OCI-LY3 (cell line): ENCODE measurements at regions not wholly inside any gene's neighbourhood (a gene's known extent, or its start where the extent isn't known, plus 50 kb on each side); places are given as distances from the start of the nearest gene placed in this dataset.
A peak's percentile ranks its signal among the peaks of the same experiment; 100 is the strongest.

Experiments
- H2AFZ ChIP-seq: fragments of 200-600, 300-600 bp; shearing (Covaris generic); 2 replicates; pipeline ENCODE4 v1.6.0; 2014; ENCODE audit warnings: antibody characterized with exemption, low read depth, low read length
- H3K27ac ChIP-seq: fragments of 200-600, 300-600 bp; sonication (generic); 2 replicates; pipeline ENCODE4 v1.5.1; 2014; ENCODE audit warnings: mild to moderate bottlenecking, low read length, moderate library complexity, mixed read lengths
- H3K27me3 ChIP-seq: fragments of 200-600, 300-600 bp; sonication (generic); 2 replicates; pipeline ENCODE4 v1.6.1; 2014; ENCODE audit warnings: low read depth, low read length, mixed read lengths
- H3K36me3 ChIP-seq: fragments of 200-600, 300-600 bp; sonication (generic); replicated peaks from 2 replicates; pipeline ENCODE3; 2014; ENCODE audit warnings: low read depth, low read length, mixed read lengths
- H3K4me1 ChIP-seq: fragments of 300-600, 200-600 bp; sonication (generic); 2 replicates; pipeline ENCODE4 v1.6.1; 2014; ENCODE audit warnings: low read length, mixed read lengths
- H3K4me2 ChIP-seq: fragments of 200-600, 300-600 bp; sonication (generic); 2 replicates; pipeline ENCODE4 v1.6.1; 2014; ENCODE audit warnings: low read length, mixed read lengths
- H3K4me3 ChIP-seq: fragments of 300-600, 200-600 bp; sonication (generic); 2 replicates; pipeline ENCODE4 v1.5.1; 2014; ENCODE audit warnings: antibody characterized with exemption, mild to moderate bottlenecking, low read length, moderate library complexity
- H3K79me2 ChIP-seq: fragments of 300-600, 200-600 bp; shearing (Covaris generic); 2 replicates; pipeline ENCODE4 v1.6.1; 2014; ENCODE audit warnings: mild to moderate bottlenecking, low read length, mixed read lengths
- H3K9ac ChIP-seq: fragments of 300-600, 200-600 bp; shearing (Covaris generic); 2 replicates; pipeline ENCODE4 v1.6.0; 2014; ENCODE audit warnings: mild to moderate bottlenecking, low read length, moderate library complexity
- H3K9me3 ChIP-seq: fragments of 200-600, 300-600 bp; shearing (Covaris generic); 2 replicates; pipeline ENCODE4 v1.6.1; 2014; ENCODE audit warnings: low read length, mixed read lengths; ENCODE audit not compliant: insufficient read depth
- H4K20me1 ChIP-seq: fragments of 200-600, 300-600 bp; sonication (generic); 2 replicates; pipeline ENCODE4 v1.6.1; 2016; ENCODE audit warnings: low read length, mixed read lengths; ENCODE audit not compliant: insufficient read depth
- EZH2phosphoT487 ChIP-seq: fragments of 200-600 bp; shearing (Covaris generic); IDR thresholded peaks from 2 replicates; pipeline ENCODE4 v1.6.1; 2018; ENCODE audit warnings: antibody characterized with exemption, mixed run types, low read depth
- TF ChIP-seq, protein P1 (sequence below): fragments of 200-600, 300-600 bp; sonication (generic); IDR thresholded peaks from 2 replicates; pipeline ENCODE4 v1.5.1; 2014; ENCODE audit warnings: antibody characterized with exemption, low read length, low read depth

DNA sequence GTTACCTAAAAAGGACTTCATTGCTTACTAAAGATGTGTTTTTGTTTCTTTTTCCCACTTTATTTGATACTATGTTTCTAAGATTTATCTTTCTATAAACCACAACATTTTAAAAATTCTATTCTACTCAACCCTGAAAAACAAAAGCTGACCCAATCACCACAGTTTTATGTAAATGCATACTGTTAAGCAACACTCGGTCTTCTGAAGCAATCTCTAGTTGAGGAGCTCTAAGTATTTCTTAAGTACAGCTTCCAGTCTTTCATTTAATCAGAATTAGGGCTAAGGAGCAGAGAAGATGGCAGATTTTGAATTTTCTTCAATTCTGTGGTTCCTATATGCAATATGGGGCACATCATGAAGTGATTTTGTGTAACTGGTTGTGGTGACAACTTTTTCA lies 72.2 kb upstream of the SLC4A10 start:
- no peaks in the 10 kb centered on the region for H3K4me1 ChIP-seq
- no peaks in the 10 kb centered on the region for H3K27me3 ChIP-seq
- no peak for TF ChIP-seq EZH2phosphoT487
- TF ChIP-seq, protein P1, sequence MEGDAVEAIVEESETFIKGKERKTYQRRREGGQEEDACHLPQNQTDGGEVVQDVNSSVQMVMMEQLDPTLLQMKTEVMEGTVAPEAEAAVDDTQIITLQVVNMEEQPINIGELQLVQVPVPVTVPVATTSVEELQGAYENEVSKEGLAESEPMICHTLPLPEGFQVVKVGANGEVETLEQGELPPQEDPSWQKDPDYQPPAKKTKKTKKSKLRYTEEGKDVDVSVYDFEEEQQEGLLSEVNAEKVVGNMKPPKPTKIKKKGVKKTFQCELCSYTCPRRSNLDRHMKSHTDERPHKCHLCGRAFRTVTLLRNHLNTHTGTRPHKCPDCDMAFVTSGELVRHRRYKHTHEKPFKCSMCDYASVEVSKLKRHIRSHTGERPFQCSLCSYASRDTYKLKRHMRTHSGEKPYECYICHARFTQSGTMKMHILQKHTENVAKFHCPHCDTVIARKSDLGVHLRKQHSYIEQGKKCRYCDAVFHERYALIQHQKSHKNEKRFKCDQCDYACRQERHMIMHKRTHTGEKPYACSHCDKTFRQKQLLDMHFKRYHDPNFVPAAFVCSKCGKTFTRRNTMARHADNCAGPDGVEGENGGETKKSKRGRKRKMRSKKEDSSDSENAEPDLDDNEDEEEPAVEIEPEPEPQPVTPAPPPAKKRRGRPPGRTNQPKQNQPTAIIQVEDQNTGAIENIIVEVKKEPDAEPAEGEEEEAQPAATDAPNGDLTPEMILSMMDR, result no peak
- no peak overlapping the region for H2AFZ ChIP-seq
- no peak overlapping the region for H3K4me2 ChIP-seq
- H3K9me3 ChIP-seq, result no peaks in the 10 kb centered on the region
- H3K4me3 ChIP-seq, result no peak overlapping the region
- H3K36me3 ChIP-seq, result no peaks in the 10 kb centered on the region
- no peak overlapping the region for H3K9ac ChIP-seq
- no peaks in the 10 kb centered on the region for H3K79me2 ChIP-seq
- H4K20me1 ChIP-seq, result no peaks in the 10 kb centered on the region
- no peak overlapping the region for H3K27ac ChIP-seq

DNA sequence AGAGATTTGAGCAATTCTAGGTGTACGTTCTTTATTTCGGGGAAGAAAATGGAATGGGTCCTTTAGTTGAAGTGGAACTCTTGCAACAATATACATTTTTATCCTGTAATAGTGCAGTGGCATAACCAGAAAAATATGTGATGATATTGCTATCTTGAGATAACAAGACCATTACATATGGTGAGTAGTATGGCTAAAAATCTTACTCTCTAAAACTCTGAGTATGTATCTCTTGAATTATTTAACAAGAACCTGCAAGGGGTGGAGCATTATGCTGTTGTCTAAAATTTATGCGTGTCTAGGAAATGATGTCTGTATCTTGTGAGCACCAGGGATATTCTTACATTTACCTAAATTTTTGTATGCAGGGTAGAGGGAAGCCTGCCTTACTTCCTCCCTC lies 68.4 kb upstream of the SLC4A10 start:
- TF ChIP-seq, protein P1, result no peak
- no peak for TF ChIP-seq EZH2phosphoT487
- Histone ChIP-seq H3K4me2 (no peak overlapping the region), H3K4me1 (no peaks in the 10 kb centered on the region), H3K4me3 (no peak overlapping the region), H3K79me2 (no peaks in the 10 kb centered on the region), H3K36me3 (no peaks in the 10 kb centered on the region), H3K27me3 (no peaks in the 10 kb centered on the region), H3K27ac (no peak overlapping the region), H3K9ac (no peak overlapping the region), H2AFZ (no peak overlapping the region), H3K9me3 (no peaks in the 10 kb centered on the region), H4K20me1 (no peaks in the 10 kb centered on the region)

- no peak overlapping the region for H3K27ac ChIP-seq
- H2AFZ ChIP-seq, result no peak overlapping the region
- H3K4me3 ChIP-seq, result no peak overlapping the region
- no peaks in the 10 kb centered on the region for H4K20me1 ChIP-seq
- no peaks in the 10 kb centered on the region for H3K4me1 ChIP-seq
- H3K27me3 ChIP-seq, result no peaks in the 10 kb centered on the region
- no peaks in the 10 kb centered on the region for H3K79me2 ChIP-seq
- no peaks in the 10 kb centered on the region for H3K9me3 ChIP-seq
- no peak overlapping the region for H3K9ac ChIP-seq
- H3K36me3 ChIP-seq, result no peaks in the 10 kb centered on the region
- no peak for TF ChIP-seq EZH2phosphoT487
- TF ChIP-seq, protein P1, result peak; percentile 57
- no peak overlapping the region for H3K4me2 ChIP-seq
Measured at GRCh38 chr2:161556440-161556839, 67.8 kb upstream of the SLC4A10 start.

- no peaks in the 10 kb centered on the region for H3K9me3 ChIP-seq
- no peak overlapping the region for H2AFZ ChIP-seq
- no peak overlapping the region for H3K27ac ChIP-seq
- no peaks in the 10 kb centered on the region for H3K79me2 ChIP-seq
- no peaks in the 10 kb centered on the region for H4K20me1 ChIP-seq
- H3K4me2 ChIP-seq, result no peak overlapping the region
- TF ChIP-seq EZH2phosphoT487, result no peak
- TF ChIP-seq, protein P1, result no peak
- no peaks in the 10 kb centered on the region for H3K4me1 ChIP-seq
- no peak overlapping the region for H3K9ac ChIP-seq
- H3K4me3 ChIP-seq, result no peak overlapping the region
- no peaks in the 10 kb centered on the region for H3K36me3 ChIP-seq
- H3K27me3 ChIP-seq, result no peaks in the 10 kb centered on the region
Measured at GRCh38 chr2:161557538-161557937, 66.7 kb upstream of the SLC4A10 start.
